Activated CD8-positive, alpha-beta memory T cell treated with anti-CD3 and anti-CD28 coated beads for 1 hour (primary cell): ENCODE measurements at regions not wholly inside any gene's neighbourhood (a gene's known extent, or its start where the extent isn't known, plus 50 kb on each side); places are given as distances from the start of the nearest gene placed in this dataset.

Experiments
- DNase-seq, 2 donors: peaks; one replicate each; pipeline ENCODE4 v3.0.0-alpha.2; 2020; ENCODE audit warnings: low read depth in 1 of 2; ENCODE audit errors: extremely low read depth in 1 of 2

GRCh38 chr5:82772281-82772680 lies 304.9 kb downstream of the TMEM167A start:
- DNase-seq: no peak

- no peak for DNase-seq
Measured at GRCh38 chr5:82766206-82766605, 311.0 kb downstream of the TMEM167A start.

GRCh38 chr5:82765765-82766164 lies 311.4 kb downstream of the TMEM167A start:
- DNase-seq: no peak

- DNase-seq: no peak
Measured at GRCh38 chr5:82760856-82761255, 316.3 kb downstream of the TMEM167A start.

- DNase-seq: no peak
Measured at GRCh38 chr5:82758881-82759280, 318.3 kb downstream of the TMEM167A start.

GRCh38 chr5:82754759-82755158 lies 322.4 kb downstream of the TMEM167A start:
- no peak for DNase-seq

GRCh38 chr5:82754036-82754746 lies 323.0 kb downstream of the TMEM167A start:
- DNase-seq: no peak

GRCh38 chr5:82753374-82753773 lies 323.8 kb downstream of the TMEM167A start:
- DNase-seq: no peak

DNA sequence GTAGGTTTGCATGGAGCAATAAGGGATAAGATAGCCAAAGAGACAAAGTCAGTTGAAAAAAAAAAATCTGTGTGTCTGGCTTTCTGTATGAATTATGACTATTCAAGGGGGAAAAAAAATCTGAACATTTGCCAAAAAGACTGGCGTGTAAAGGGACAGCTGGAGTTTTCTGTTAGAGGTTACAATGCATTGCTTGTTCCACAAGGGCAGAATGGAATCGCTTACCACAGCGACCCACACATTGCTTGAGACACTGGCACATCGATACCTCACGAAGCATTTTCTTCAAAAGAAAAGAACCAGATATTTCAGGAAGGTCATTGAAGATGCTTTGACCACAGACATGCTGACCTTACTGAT lies 327.8 kb downstream of the TMEM167A start:
- no peak for DNase-seq

- DNase-seq: no peak
Measured at GRCh38 chr5:82748688-82749460, 328.3 kb downstream of the TMEM167A start.

DNA sequence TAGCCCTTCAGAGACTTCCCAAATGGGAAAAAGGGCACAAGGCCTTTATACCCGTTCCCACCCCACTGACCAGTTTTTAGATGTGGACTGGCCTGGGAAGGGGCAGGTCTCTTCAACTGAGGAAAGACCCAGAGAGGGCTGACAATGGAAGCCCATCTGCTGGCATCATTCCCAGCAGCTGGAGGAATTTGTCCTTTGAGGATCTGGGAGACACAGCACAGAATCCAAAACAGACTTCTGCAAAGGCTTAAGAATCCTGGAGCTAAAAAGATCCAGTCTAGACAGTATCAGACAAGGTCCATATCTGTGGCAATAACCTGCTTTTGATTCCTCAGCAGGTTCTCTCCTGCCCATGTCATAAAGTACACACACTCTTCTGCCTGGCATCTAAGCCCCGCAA lies 329.2 kb downstream of the TMEM167A start:
- DNase-seq: no peak

- DNase-seq: no peak
Measured at GRCh38 chr5:82745016-82745415, 332.2 kb downstream of the TMEM167A start.

DNA sequence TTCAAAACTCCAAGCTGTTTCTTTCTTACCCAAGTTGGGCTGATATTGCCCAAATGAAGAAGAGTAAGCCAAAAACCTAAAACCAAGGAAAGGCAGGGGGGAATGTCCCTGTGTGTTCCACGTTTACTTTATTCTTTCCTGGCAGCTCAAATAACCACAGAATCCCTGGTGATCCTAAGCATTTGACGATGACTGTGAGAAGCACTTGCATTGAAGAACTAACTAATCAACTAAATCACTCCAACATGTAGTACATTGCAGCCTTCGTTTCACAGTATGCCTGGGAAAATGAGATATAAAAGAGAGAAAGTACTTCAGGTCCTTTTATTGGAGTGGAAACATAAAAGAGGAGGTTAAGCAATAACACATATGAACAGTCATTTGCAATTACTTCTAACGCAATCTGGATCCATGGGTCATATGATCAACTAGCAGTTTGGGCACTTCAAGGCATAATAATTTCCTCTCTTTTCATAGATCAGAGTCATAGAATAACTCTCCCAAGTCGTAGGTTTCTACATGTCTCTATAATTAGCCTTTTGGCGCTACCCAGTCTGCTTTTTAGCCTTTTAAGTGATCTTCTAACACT lies 338.4 kb downstream of the TMEM167A start:
- DNase-seq: no peak

- DNase-seq: no peak
Measured at GRCh38 chr5:82735160-82735789, 341.9 kb downstream of the TMEM167A start.

GRCh38 chr5:82734347-82734746 lies 342.8 kb downstream of the TMEM167A start:
- no peak for DNase-seq

DNA sequence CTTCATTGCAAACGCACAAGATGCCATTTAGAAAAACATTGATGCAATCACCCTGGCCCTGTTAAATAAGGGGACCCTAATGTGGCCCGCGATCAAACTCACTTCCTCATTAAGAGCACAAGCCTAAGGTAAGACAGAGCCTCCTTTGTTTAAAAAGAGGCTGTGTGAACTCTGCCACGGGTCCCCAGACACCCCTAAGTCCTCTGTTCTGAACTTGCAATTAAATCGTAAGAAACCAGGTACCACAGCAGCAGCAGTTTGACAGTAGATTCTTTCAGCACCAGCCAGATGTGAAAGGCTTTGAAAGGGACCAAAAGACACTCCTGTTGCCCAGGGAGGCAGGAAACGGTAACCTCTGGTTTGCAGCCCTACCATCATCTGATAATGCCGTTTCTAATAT lies 346.3 kb downstream of the TMEM167A start:
- no peak for DNase-seq

- no peak for DNase-seq
Measured at GRCh38 chr5:82728926-82729702, 348.1 kb downstream of the TMEM167A start.

- DNase-seq: no peak
Measured at GRCh38 chr5:82723168-82723567, 354.0 kb downstream of the TMEM167A start.

GRCh38 chr5:82721087-82721410 lies 356.1 kb downstream of the TMEM167A start:
- no peak for DNase-seq

GRCh38 chr5:82720213-82721086 lies 356.7 kb downstream of the TMEM167A start:
- no peak for DNase-seq
